ENCODE measurements at regions not wholly inside any gene's neighbourhood (a gene's known extent, or its start where the extent isn't known, plus 50 kb on each side); places are given as distances from the start of the nearest gene placed in this dataset.
"Not testable (repeated sequence)": the region's sequence is repeated elsewhere in the genome, so short reads cannot be mapped to it uniquely, and the experiment has no call there.

DNA sequence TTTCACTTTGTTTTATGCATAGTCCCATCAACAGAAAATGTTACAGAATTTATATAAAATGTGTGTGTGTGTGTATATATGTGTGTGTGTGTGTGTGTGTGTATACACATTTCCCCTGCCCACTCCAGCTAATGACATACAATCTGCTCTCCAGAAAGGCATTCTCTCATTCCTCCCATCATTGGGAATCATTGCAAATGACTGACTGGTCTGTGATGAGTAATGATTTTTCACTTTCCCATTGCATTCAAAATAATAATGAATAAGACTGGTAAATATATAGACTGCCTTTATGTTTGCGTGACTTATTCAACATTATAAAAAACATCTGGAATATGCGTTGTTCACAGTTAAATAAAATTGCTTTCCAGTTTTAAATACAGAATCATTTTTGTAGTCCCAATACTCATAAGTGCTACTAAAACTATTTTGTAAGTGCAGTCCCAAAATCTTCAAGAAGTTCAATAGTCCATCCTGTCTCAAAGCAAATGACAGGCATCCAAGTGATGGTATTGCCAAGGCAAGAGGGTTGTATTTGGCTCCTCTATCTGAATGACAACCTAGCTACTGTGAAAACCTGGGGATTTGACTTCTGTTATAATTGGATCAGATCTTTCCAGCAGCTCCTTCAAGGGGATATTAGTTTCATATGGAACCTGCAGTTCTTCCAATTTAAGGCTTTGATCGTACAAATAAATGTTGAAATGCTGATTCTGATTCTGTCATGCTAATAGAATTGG lies 150.9 kb downstream of the POLR1F start:
- TF ChIP-seq, protein P1, sequence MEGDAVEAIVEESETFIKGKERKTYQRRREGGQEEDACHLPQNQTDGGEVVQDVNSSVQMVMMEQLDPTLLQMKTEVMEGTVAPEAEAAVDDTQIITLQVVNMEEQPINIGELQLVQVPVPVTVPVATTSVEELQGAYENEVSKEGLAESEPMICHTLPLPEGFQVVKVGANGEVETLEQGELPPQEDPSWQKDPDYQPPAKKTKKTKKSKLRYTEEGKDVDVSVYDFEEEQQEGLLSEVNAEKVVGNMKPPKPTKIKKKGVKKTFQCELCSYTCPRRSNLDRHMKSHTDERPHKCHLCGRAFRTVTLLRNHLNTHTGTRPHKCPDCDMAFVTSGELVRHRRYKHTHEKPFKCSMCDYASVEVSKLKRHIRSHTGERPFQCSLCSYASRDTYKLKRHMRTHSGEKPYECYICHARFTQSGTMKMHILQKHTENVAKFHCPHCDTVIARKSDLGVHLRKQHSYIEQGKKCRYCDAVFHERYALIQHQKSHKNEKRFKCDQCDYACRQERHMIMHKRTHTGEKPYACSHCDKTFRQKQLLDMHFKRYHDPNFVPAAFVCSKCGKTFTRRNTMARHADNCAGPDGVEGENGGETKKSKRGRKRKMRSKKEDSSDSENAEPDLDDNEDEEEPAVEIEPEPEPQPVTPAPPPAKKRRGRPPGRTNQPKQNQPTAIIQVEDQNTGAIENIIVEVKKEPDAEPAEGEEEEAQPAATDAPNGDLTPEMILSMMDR (IDR thresholded peaks at IDR 0.05; ENCODE audit: insufficient read depth, low read length, poor library complexity, severe bottlenecking) = no peak
- no peak for DNase-seq (ENCODE audit: extremely low read depth, insufficient read length)
- H3K27me3 ChIP-seq (replicated peaks; ENCODE audit: control insufficient read depth, insufficient read depth, low read length) = no peaks in the 10 kb centered on the region
- H3K36me3 ChIP-seq (ENCODE audit: control insufficient read depth, insufficient read depth, low read length) = no peaks in the 10 kb centered on the region
- H3K4me3 ChIP-seq (replicated peaks; ENCODE audit: low read depth, low read length) = no peak overlapping the region

DNA sequence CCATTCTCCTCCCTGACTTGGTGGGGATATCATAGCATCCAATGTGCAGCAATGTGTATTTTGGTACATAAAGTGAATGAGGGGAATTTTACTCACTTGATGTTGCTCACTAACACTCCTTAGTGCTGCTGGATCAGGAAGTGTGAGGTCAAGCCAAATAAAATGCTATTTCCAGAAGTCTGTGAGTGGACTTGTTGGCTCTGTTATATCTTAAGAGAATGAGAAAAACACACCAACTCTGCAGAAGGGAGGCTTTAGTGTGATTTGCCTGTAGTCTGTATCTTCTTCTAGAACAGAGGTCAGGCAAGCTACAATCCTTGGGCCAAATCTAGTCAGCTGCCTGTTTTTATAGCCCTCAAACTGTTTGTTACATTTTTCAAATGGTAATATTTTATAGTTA lies 154.3 kb downstream of the POLR1F start:
- H3K4me3 ChIP-seq (replicated peaks; ENCODE audit: low read depth, low read length) = no peak overlapping the region
- no peaks in the 10 kb centered on the region for H3K27me3 ChIP-seq (replicated peaks; ENCODE audit: control insufficient read depth, insufficient read depth, low read length)
- DNase-seq (ENCODE audit: extremely low read depth, insufficient read length) = no peak
- TF ChIP-seq, protein P1 (IDR thresholded peaks at IDR 0.05; ENCODE audit: insufficient read depth, low read length, poor library complexity, severe bottlenecking) = no peak
- no peaks in the 10 kb centered on the region for H3K36me3 ChIP-seq (ENCODE audit: control insufficient read depth, insufficient read depth, low read length)

DNA sequence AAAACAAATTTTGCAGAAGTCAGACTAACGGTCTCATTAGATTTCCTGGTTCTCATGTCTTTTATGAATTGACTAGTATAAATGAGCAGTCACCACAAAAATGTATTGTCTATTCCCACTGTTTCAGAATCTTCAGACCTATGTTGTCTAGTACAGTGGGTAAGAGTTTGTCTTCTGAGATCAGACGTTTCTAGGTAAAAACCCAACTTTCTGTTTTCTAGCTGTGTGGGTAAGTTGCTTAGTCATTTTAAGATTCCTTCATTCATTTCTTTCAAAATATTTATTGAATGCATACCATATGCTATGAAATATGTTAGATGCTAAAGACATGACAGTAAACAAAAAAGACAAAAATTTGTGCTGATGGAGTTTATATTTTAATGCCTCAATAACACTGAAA lies 156.3 kb downstream of the POLR1F start:
- H3K4me3 ChIP-seq (replicated peaks; ENCODE audit: low read depth, low read length) = no peak overlapping the region
- TF ChIP-seq, protein P1 (IDR thresholded peaks at IDR 0.05; ENCODE audit: insufficient read depth, low read length, poor library complexity, severe bottlenecking) = no peak
- DNase-seq (ENCODE audit: extremely low read depth, insufficient read length) = no peak
- H3K27me3 ChIP-seq (replicated peaks; ENCODE audit: control insufficient read depth, insufficient read depth, low read length) = no peaks in the 10 kb centered on the region
- no peaks in the 10 kb centered on the region for H3K36me3 ChIP-seq (ENCODE audit: control insufficient read depth, insufficient read depth, low read length)

DNA sequence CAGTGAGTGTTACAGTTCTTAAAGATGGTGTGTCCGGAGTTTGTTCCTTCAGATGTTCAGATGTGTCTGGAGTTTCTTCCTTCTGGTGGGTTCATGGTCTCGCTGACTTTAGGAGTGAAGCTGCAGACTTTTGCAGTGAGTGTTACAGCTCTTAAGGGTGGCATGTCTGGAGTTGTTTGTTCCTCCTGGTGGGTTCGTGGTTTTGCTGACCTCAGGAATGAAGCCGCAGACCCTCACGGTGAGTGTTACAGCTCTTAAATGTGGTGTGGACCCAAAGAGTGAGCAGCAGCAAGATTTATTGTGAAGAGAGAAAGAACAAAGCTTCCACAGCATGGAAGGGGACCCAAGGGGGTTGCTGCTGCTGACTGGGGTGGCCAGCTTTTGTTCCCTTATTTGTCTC lies 159.6 kb downstream of the POLR1F start:
- DNase-seq (ENCODE audit: extremely low read depth, insufficient read length); H3K36me3 ChIP-seq (ENCODE audit: control insufficient read depth, insufficient read depth, low read length); H3K27me3 ChIP-seq (replicated peaks; ENCODE audit: control insufficient read depth, insufficient read depth, low read length); H3K4me3 ChIP-seq (replicated peaks; ENCODE audit: low read depth, low read length): not testable (repeated sequence)

DNA sequence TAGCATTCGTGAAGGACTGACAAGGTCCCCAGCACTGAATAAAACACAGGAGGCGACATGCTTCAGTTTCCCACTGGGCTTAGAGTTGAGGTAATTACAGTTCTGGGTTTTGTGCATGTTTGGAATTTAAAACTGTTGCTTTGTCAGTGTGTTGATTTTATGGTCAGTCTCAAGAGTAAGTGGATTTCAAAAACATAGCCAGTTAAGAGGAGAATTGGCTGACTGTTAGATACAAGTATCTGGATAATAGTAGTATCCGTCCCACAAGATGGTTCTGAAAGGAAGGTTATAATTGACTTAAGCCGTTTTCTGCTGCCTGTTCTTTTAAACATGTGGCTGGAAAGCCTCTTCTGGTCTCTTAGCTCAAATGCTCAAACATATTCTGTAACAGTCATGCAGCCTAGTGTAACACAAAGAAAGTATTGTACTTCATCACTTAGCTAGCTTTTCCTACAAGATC lies 170.9 kb downstream of the POLR1F start:
- DNase-seq (ENCODE audit: extremely low read depth, insufficient read length) = no peak
- Histone ChIP-seq H3K27me3 (replicated peaks; ENCODE audit: control insufficient read depth, insufficient read depth, low read length) (no peaks in the 10 kb centered on the region), H3K36me3 (ENCODE audit: control insufficient read depth, insufficient read depth, low read length) (no peaks in the 10 kb centered on the region), H3K4me3 (replicated peaks; ENCODE audit: low read depth, low read length) (no peak overlapping the region)
- TF ChIP-seq, protein P1 (IDR thresholded peaks at IDR 0.05; ENCODE audit: insufficient read depth, low read length, poor library complexity, severe bottlenecking) = no peak

DNA sequence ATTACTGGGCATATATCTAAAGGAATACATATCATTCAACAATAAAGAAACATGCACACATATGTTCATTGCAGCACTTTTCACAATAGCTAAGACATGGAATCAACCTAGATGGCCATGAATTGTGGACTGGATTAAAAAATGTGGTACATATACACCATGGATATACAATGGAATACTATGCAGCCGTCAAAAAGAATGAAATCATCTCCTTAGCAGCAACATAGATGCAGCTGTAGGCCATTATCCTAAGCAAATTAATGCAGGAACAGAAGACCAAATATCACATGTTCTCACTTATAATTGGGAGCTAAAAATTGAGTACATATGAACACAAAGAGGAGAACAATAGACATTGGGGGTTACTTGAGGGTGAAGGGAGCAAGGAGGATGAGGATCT lies 175.6 kb downstream of the POLR1F start:
- no peak for DNase-seq (ENCODE audit: extremely low read depth, insufficient read length)
- TF ChIP-seq, protein P1 (IDR thresholded peaks at IDR 0.05; ENCODE audit: insufficient read depth, low read length, poor library complexity, severe bottlenecking) = no peak
- no peaks in the 10 kb centered on the region for H3K36me3 ChIP-seq (ENCODE audit: control insufficient read depth, insufficient read depth, low read length)
- H3K27me3 ChIP-seq (replicated peaks; ENCODE audit: control insufficient read depth, insufficient read depth, low read length) = no peaks in the 10 kb centered on the region
- H3K4me3 ChIP-seq (replicated peaks; ENCODE audit: low read depth, low read length) = no peak overlapping the region

All from GM06990 (cell line).